NOMO-1 treated with DMSO at 0.1 percent for 48 hours (cell line): ENCODE measurements at regions not wholly inside any gene's neighbourhood (a gene's known extent, or its start where the extent isn't known, plus 50 kb on each side); places are given as distances from the start of the nearest gene placed in this dataset.
"Not testable (repeated sequence)": the region's sequence is repeated elsewhere in the genome, so short reads cannot be mapped to it uniquely, and the experiment has no call there.

ENCODE experiments used
- DNase-seq: peaks from one replicate; lab custom pipeline; 2025; ENCODE audit not compliant: unreplicated experiment; lab: John Stamatoyannopoulos, UW

DNA sequence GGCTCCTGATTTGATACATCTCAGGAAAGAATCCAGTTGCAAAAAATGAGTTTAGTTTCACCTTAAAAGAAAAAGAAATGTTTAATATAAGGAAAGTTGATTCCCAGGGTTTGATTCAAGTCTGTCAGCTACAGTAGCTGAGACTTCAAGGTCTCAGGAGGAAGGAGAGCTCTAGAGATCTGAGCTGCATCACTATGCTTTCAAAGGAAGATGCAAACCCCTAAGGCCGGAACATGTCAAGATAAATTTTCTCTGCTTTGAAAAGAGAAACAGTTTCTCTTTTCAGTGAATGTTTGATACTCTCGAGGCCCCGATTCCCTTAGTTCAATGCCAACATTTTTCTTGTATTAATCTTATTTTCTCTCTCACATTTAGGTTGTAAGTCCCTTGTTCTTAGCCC lies 128.6 kb downstream of the RGPD3 start:
- DNase-seq, result no peak

DNA sequence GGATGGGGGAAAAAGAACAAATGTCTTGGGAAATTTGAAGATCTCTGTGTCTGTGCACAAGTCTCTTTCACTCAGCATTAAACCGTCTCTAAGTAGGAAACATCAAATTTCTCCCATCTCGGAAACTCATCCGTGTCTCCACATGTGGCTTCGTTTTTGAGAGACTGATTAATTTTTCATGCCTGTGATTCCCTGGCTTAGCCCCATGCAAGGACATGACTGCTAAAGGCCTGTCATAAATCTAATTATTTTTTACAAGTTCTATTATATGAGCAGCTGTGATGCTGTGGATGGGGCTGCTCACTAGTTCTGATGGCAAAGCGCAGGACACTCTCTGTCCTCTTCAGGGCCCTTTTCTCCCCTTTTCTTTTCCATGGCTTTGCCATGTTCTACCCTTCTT lies 129.1 kb downstream of the RGPD3 start:
- no peak for DNase-seq

DNA sequence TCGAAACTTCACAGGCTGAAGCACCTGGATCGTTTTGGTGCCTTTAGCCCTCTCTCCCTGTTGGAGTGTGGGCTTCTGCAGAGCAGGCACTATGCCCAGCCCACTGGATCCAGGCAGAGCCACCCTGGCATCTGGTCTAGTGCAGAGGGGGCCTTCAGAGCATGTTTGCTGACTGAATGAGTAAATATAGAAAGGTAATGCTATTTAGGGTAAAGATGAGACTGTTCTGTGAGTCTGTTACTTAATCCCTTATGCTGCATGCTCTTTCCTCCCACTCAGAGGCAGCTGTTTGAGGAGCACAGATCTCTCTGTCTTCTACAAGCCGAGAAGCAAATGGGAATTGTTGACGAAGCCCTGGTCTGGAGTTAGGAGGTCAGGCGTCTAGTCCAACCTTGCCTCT lies 130.2 kb downstream of the RGPD3 start:
- no peak for DNase-seq

DNA sequence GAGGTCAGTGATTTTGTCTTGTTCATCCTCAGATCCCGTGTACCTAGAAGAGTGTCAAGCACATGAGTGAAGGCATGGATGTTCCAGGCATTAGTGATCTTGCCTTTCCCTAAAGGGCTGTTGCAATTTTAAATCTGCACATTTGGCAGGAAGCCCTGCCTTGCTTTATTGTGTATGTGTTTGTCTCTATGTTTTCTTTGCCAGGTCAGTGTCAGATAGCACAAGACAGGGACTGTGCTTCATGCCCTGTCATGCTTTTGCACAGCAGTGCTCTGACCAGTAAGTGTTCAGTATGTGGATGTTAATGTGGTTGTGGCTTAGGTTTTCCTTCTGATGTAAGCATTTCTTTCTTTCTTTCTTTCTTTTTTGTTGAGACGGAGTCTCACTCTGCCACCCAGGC lies 131.5 kb downstream of the RGPD3 start:
- DNase-seq, result no peak

DNA sequence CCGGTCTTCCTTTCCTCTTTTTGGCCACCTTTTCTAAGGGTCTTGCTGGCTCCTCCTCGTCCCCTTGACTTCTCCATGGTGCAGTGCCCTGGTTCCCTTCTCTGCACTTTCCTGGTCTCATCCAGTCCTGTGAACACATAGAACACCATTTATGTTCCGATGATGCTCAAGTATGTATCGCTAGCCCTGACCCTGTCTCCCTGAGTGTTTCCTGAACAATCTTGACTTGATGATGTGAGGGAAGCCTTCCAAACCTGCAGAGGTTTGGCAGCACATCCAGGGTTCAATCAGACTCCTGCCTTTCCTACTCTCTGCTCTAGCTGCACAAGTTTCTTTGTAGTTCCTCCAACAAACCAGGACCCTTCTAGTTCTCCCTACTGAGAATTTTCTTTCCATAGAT lies 132.1 kb downstream of the RGPD3 start:
- no peak for DNase-seq

DNA sequence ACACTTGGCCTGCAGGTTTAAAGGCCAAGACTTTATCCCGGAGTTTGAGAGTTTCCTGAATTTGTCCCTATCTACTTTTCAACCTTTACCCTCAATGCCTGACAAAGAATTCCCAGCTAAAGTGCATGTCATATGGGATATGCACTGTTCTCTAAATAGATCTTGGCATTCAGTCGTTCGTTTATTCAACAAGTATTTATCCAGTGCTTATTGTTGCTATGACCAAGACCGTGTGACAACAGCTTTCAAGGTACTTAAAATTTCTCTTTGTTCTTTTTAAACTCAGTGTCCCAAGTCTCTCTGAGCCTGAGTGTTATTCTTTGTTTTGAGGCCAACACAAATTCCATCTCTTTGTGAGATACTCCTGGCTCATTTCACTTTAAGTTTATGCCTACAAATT lies 133.4 kb downstream of the RGPD3 start:
- DNase-seq, result no peak

DNA sequence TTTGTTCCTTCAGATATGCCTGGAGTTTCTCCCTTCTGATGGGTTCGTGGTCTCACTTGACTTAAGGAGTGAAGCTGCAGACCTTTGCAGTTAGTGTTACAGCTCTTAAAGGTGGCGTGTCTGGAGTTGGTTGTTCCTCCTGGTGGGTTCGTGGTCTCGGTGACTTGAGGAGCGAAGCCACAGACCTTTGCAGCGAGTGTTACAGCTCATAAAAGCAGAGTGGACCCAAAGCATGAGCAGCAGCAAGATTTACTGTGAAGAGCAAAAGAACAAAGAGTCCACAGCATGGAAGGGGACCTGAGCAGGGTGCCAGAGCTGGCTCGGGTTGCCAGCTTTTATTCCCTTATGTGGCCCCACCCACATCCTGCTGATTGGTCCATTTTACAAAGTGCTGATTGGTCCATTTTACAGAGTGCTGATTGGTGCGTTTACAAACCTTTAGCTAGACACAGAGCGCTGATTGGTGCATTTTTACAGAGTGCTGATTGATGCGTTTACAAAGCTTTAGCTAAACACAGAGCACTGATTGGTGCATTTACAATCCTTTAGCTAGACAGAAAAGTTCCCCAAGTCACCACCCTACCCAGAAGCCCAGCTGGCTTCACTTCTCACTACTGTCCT lies 134.8 kb downstream of the RGPD3 start:
- not testable (repeated sequence) for DNase-seq

DNA sequence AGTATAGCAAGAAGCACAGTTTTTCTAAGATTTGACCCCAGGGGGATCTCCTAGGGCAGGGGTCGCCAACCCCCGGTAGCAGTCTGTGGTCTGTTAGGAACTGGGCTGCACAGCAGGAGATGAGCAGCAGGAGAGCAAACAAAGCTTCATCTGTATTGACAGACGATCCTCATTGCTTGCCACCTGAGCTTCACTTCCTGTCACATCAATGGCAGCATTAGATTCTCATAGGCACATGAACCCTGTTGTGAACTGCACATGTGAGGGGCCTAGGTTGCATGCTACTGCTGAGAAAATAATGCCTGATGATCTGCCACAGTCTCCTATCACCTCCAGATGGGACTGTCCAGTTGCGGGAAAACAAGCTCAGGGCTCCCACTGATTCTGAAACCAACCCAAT lies 136.2 kb downstream of the RGPD3 start:
- DNase-seq, result no peak

DNA sequence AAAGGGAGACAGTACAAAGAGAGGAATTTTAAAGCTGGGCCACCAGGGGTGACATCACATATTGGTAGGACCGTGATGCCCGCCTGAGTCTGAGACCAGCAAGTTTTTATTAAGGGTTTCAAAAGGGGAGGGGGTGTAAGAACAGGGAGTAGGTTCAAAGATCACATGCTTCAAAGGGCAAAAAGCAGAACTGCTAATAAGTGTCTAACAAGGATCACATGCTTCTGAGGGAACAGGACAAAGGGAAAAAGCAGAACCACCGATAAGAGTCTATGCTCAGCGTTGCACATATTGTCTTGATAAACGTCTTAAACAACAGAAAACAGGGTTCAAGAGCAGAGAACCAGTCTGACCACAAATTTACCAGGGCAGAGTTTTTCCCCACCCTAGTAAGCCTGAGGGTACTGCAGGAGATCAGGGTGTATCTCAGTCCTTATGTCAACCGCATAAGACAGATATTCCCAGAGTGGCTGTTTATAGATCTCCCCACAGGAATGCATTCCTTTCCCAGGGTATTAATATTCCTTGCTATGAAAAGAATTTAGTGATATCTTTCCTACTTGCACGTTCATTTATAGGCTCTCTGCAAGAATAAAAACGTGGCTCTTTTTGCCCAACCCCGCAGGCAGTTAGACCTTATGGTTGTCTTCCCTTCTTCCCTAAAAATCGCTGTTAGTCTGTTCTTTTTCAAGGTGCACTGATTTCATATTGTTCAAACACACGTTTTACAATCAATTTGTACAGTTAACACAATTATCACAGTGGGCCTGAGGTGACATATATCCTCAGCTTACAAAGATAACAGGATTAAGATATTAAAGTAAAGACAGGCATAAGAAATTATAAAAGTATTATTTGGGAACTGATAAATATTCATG lies 136.5 kb upstream of the UXS1 start:
- DNase-seq, result peak; percentile 57

DNA sequence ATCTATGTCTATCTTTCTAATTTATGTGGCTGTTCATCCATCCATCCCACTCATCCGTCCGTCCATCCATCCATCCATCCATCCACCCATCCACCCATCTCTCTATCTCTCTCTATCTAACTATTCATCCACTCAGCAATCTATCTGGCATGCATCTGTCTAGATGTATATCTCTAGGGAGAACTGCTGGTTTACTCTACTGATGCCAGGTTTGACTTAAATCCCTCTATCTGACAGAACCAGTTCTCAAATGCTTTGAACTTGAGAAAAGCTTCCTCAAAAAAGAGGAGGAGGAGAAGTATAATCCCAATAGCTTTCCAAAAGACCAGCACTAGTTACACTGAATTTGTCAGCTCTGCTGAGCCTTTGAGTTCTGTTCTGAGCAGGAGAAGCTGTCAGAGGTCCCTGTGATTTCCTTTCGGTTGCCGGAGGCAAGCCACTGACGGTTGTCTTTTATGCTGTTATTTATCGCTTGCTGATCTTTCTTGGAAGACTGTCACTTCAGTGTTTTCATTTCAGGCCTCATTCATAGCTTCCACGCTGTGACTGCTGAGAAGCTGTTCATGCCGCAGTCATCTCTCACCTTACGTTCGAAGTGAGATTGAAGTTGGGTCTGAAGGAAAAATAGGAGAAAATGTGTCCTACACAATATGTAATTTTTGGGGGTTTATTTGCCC lies 129.4 kb upstream of the UXS1 start:
- no peak for DNase-seq

DNA sequence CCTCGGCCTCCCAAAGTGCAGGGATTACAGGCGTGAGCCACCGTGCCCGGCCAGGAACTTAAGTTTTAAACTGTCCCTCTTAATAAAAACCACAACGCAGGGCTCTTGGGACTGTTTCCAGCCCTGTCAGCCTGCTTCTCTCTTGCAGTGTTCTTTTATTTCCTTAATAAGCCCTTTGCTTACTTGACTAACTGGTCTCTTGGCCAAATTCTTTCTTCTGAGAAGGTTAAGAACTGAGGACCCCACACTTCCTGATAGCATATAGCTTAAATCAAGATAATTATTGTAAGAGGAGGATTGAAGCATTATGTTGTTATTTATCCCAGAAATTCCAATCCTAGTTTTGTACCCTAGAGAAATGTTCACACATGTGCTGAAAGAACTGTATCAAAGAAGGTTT lies 128.2 kb upstream of the UXS1 start:
- no peak for DNase-seq

DNA sequence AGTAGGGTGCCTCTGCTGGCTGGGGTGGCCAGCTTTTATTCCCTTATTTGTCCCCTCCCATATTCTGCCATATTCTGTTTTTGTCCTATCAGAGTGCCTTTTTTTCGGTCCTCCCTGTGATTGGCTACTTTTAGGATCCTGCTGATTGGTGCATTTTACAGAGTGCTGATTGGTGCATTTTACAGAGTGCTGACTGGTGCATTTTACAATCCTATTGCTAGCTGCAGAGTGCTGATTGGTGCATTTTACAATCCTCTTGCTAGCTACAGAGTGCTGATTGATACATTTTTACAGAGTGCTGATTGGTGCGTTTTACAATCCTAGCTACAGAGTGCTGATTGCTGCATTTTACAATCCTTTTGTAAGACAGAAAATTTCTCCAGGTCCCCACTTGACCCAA lies 126.3 kb upstream of the UXS1 start:
- DNase-seq, result not testable (repeated sequence)

DNA sequence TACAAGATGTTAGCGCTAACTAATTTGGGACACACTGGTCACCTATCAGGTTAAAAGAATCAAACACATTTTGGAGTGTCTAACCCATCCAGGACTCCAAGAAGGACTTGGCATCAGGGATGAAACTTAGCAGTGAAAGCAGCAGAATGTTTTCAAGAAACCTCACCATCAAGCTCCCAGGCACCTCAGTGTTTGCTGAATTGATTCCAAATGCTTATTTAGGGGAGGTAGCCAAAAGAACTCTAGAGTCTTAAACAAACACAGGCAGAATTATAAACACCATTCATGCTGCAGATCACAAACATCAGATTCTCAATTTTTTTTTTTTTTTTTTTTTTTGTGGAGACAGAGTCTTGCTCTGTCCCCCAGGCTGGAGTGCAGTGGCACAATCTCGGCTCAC lies 122.8 kb upstream of the UXS1 start:
- no peak for DNase-seq

DNA sequence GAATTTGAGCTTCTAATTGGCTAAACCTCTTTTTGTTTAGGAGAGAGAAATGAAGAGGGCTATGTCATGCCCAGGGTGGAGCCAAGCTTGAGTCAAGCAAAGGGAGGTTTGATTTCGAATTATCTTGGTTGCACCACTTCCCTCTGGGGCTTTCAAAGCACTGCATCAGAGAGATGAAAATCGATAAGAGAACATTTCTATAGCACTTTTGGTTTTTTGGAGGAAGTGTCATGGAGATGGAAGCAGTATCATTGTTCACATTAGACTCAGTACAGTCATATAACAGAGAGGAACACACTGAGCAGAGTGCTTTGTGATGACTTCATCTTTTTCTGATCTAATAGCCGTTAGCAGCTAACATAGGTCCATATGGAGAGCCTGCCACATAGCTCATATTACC lies 120.3 kb upstream of the UXS1 start:
- DNase-seq, result peak; percentile 63

DNA sequence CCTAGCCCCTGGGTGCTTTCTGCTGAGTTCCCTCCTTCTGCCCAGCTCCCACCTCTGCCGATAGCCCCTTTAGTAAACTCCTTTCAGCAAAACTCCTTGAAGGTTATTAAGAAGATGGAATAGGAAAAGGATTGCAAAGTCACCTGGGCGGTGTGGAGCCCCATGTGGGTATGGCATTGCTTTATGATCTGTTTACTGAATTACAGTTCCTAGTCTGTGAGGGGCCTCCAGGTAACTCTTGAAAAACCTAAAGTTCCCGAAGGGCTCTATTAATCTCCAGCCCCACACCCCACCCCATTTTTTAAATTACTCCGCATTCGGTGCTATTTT lies 116.9 kb upstream of the UXS1 start:
- DNase-seq, result no peak

DNA sequence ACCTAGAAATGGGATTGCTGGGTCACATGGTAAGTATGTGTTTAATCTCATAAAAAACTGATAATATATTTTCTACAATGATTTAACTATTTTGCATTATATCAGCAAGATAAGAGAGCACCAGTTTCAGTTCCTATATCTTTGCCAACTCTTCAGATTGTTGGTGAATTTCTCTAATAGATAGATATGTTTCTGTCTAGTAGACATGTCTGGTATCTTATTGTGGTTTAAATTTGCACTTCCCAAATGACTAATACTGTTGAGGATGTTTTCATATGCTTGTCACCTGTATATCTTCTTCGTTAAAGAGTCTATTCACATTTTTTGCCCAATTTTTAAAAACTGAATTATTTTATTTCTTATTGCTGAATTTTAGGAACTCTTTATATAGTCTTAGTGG lies 113.8 kb upstream of the UXS1 start:
- peak; percentile 8 for DNase-seq

DNA sequence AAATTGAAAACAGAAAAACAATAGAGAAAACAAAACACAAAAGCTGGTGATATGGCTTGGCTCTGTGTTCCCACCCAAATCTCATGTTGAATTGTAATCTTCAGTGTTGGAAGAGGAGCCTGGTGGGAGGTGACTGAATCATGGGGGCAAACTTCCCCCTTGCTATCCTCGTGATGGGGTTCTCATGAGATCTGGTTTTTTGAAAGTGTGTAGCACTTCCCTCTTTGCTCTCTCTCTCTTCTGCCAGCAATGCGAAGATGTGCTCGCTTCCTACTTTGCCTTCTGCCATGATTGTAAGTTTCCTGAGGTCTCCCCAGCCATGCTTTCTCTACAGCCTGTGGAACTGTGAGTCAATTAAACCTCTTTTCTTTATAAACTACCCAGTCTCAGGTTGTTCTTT lies 112.3 kb upstream of the UXS1 start:
- DNase-seq, result peak; percentile 20

DNA sequence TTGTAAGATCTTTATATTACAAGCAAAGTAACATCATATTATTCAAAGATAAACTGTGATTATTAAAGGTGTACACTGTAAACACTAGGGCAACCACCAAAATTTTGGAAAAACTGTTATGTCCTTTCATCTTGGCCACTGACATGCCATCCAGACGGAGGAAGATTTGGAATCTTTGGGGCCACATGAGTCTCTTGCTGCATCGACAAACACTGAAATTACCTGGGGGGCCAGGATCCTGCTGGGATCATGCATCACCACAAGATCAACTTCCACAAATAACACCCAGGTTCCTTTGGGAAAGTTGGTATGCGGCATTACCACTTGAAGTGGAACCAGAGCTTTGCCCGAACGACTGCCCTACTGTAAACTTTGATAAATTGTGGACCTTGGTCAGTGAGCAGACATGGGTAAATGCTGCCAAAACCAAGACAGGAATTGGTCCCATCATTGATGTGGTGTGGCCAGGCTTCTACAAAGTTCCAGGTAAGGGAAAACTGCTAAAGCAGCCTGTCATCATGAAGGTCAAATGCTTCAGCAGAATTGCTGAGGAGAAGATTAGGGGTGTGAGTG lies 110.6 kb upstream of the UXS1 start:
- no peak for DNase-seq

DNA sequence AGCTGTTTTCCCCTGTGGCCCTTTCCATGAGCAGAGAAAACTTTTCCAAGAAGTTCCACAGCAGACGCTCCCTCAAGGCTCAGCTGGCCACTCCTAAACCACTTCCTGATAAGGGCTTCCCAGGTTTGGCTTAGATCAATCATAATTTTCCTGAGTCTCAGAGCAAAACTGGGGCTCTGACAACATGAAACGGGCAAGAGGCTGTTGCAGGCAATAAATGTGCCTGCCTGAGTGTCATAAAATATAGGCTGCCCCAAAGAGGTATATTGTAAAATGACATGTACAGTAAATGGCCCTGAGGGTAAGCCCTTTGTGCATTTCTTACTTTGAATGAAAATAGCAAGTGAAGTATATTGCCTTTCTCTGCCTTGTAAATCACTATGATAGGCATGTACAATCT lies 105.6 kb upstream of the UXS1 start:
- DNase-seq, result no peak

DNA sequence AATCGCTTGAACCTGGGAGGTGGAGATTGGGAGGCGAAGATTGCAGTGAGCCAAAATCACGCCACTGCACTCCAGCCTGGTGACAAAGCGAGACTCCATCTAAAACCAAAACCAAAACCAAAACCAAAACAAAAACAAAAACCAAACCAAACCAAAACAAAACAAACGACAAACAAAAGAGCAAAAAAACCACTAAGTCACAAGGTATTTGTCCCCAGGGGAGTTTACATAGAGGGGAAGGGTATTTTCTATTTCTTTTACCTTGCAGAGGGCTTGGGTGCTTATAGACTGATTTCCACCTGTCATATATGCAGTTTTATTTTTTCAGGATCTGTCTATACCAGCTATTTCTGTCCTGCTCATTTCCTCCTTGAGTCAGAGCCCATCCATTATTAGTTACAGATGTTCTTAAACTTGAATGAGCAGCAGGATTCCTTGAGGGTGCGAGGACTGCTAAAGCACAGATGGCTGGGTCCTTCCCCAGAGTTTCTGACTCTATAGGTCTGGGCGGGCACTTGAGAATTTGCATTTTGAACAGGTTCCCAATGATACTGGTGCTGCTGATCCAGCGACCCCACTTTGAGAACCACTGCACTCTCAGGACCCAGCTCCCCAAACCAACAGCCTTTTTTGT lies 102.2 kb upstream of the UXS1 start:
- no peak for DNase-seq

DNA sequence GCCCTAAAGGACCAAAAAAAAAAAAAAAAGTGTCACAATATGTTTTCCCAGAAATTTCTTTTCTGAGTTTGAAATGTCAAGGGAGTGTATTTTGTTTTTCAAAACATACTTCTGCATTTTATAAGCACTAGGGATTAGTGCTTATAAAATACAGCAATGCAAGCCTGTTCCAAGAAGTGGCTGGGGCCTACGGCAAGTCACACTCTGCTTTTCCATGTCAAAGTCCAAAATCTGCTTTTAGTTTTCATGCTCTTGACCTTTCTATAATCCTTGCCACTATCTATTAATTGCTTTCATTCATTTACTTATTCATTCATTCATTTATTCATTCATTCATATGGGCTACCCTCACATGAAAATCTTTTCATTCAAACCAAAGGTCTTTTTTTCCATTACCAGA lies 100.1 kb upstream of the UXS1 start:
- DNase-seq, result no peak
